ENCODE measurements at regions not wholly inside any gene's neighbourhood (a gene's known extent, or its start where the extent isn't known, plus 50 kb on each side); places are given as distances from the start of the nearest gene placed in this dataset.
A peak's percentile ranks its signal among the peaks of the same experiment; 100 is the strongest.
"Not testable (repeated sequence)": the region's sequence is repeated elsewhere in the genome, so short reads cannot be mapped to it uniquely, and the experiment has no call there.

GRCh38 chr1:172717722-172718465 lies 59.0 kb downstream of the FASLG start:
- DNase-seq: no peak

- DNase-seq: no peak
Observed at GRCh38 chr1:172719066-172719627, 60.2 kb downstream of the FASLG start.

- DNase-seq: peak; percentile 6
Observed at GRCh38 chr1:172719694-172720138, 60.8 kb downstream of the FASLG start.

GRCh38 chr1:172720339-172720738 lies 61.4 kb downstream of the FASLG start:
- DNase-seq: no peak

GRCh38 chr1:172723251-172723650 lies 64.3 kb downstream of the FASLG start:
- DNase-seq: no peak

GRCh38 chr1:172724232-172724631 lies 65.3 kb downstream of the FASLG start:
- DNase-seq: no peak

GRCh38 chr1:172724765-172725613 lies 66.1 kb downstream of the FASLG start:
- no peak for DNase-seq

GRCh38 chr1:172726740-172727139 lies 67.8 kb downstream of the FASLG start:
- no peak for DNase-seq

- DNase-seq: no peak
Observed at GRCh38 chr1:172727275-172727857, 68.5 kb downstream of the FASLG start.

- no peak for DNase-seq
Observed at GRCh38 chr1:172727956-172728603, 69.2 kb downstream of the FASLG start.

GRCh38 chr1:172728705-172729104 lies 69.8 kb downstream of the FASLG start:
- DNase-seq: not testable (repeated sequence)

GRCh38 chr1:172732427-172732826 lies 73.5 kb downstream of the FASLG start:
- no peak for DNase-seq

- no peak for DNase-seq
Observed at GRCh38 chr1:172733815-172734214, 74.9 kb downstream of the FASLG start.

GRCh38 chr1:172738389-172738788 lies 79.5 kb downstream of the FASLG start:
- DNase-seq: no peak

GRCh38 chr1:172742599-172743500 lies 83.9 kb downstream of the FASLG start:
- no peak for DNase-seq

GRCh38 chr1:172745014-172745413 lies 86.1 kb downstream of the FASLG start:
- DNase-seq: no peak

GRCh38 chr1:172746091-172746949 lies 87.4 kb downstream of the FASLG start:
- DNase-seq: no peak

GRCh38 chr1:172748201-172748600 lies 89.3 kb downstream of the FASLG start:
- no peak for DNase-seq

- no peak for DNase-seq
Observed at GRCh38 chr1:172751683-172752082, 92.8 kb downstream of the FASLG start.

- DNase-seq: no peak
Observed at GRCh38 chr1:172753964-172754363, 95.1 kb downstream of the FASLG start.

- DNase-seq: no peak
Observed at GRCh38 chr1:172754609-172755008, 95.7 kb downstream of the FASLG start.
